HEK293 (cell line): ENCODE measurements at regions not wholly inside any gene's neighbourhood (a gene's known extent, or its start where the extent isn't known, plus 50 kb on each side); places are given as distances from the start of the nearest gene placed in this dataset.

ENCODE experiments used
- CTCF ChIA-PET: fragments of 350-600 bp; formaldehyde crosslinking; extraction: SDS; loops from one replicate; lab custom pipeline; 2021; ENCODE audit warnings: antibody characterized with exemption; lab: Yijun Ruan, JAX
- POLR2A ChIA-PET: fragments of 300-600 bp; formaldehyde crosslinking; extraction: SDS; loops from one replicate; lab custom pipeline; 2020; ENCODE audit warnings: antibody characterized with exemption, inconsistent platforms; lab: Yijun Ruan, JAX
- H3K27ac ChIP-seq: fragments of 200-500 bp; sonication (Bioruptor generic); 2 replicates; pipeline ENCODE4 v1.5.1; 2014; ENCODE audit warnings: low read depth, low read length, control low read depth, inconsistent platforms; ENCODE audit errors: extremely low read depth
- H3K36me3 ChIP-seq, 2 experiments: fragments of 200-500 bp in 1 of 2; sonication (Bioruptor generic) in 1 of 2; 1 replicate in 1 of 2; 2 replicates in 1 of 2; pipeline ENCODE4 v1.5.1; 2014 to 2017; ENCODE audit warnings: inconsistent platforms in 2 of 2, low read length in 2 of 2; ENCODE audit not compliant: control insufficient read depth in 2 of 2, insufficient read depth in 1 of 2
- H3K4me1 ChIP-seq: fragments of 200-500 bp; sonication (Bioruptor generic); 2 replicates; pipeline ENCODE4 v1.5.1; 2014; ENCODE audit warnings: mild to moderate bottlenecking, low read length, inconsistent platforms; ENCODE audit not compliant: control insufficient read depth, insufficient read depth
- H3K4me3 ChIP-seq: 2 replicates; pipeline ENCODE4 v1.5.1; 2011; ENCODE audit warnings: low read depth, mild to moderate bottlenecking, control low read depth, low read length, moderate library complexity
- H3K9me3 ChIP-seq: fragments of 200-500 bp; sonication (Bioruptor generic); 2 replicates; pipeline ENCODE4 v1.5.1; 2014; ENCODE audit warnings: low read depth, low read length, inconsistent platforms; ENCODE audit not compliant: control insufficient read depth, insufficient read depth
- BCL11B ChIP-seq: fragments of 450-650 bp; formaldehyde crosslinking; IDR thresholded peaks from 2 replicates; pipeline ENCODE4 v1.5.1; 2016; ENCODE audit warnings: low read depth, missing biosample characterization, missing genetic modification characterization
- KLF1 ChIP-seq: fragments of 450-650 bp; formaldehyde crosslinking; IDR thresholded peaks from 2 replicates; pipeline ENCODE4 v1.5.1; 2016; ENCODE audit warnings: missing biosample characterization, missing genetic modification characterization
- MEIS1 ChIP-seq: sonication (generic); formaldehyde crosslinking; IDR thresholded peaks from 2 replicates; pipeline ENCODE4 v1.8.1; 2022; ENCODE audit warnings: missing genetic modification reagents, mild to moderate bottlenecking, borderline replicate concordance
- RBAK ChIP-seq: fragments of 450-650 bp; formaldehyde crosslinking; IDR thresholded peaks from 2 replicates; pipeline ENCODE4 v1.5.1; 2016; ENCODE audit warnings: missing biosample characterization, missing genetic modification characterization
- SP3 ChIP-seq: fragments of 450-650 bp; formaldehyde crosslinking; IDR thresholded peaks from 2 replicates; pipeline ENCODE4 v1.5.1; 2016; ENCODE audit warnings: missing biosample characterization, missing genetic modification characterization
- TRIM28 ChIP-seq: IDR thresholded peaks from 2 replicates; pipeline ENCODE4 v1.6.1; 2011; ENCODE audit warnings: low read length, control low read depth, borderline replicate concordance
- YY1 ChIP-seq: fragments of 450-650 bp; formaldehyde crosslinking; IDR thresholded peaks from 2 replicates; pipeline ENCODE4 v1.5.1; 2018; ENCODE audit warnings: missing biosample characterization, missing genetic modification characterization
- ZBTB20 ChIP-seq: fragments of 450-650 bp; formaldehyde crosslinking; IDR thresholded peaks from 2 replicates; pipeline ENCODE4 v1.5.1; 2016; ENCODE audit warnings: missing biosample characterization, missing genetic modification characterization
- ZEB2 ChIP-seq: fragments of 450-650 bp; formaldehyde crosslinking; IDR thresholded peaks from 2 replicates; pipeline ENCODE4 v1.5.1; 2016; ENCODE audit warnings: missing biosample characterization, missing genetic modification characterization
- ZNF10 ChIP-seq: fragments of 450-650 bp; formaldehyde crosslinking; IDR thresholded peaks from 2 replicates; pipeline ENCODE4 v1.5.1; 2017; ENCODE audit warnings: missing biosample characterization, missing genetic modification characterization
- ZNF223 ChIP-seq: fragments of 450-650 bp; formaldehyde crosslinking; IDR thresholded peaks from 2 replicates; pipeline ENCODE4 v1.5.1; 2016; ENCODE audit warnings: missing biosample characterization, missing genetic modification characterization
- ZNF23 ChIP-seq: fragments of 450-650 bp; formaldehyde crosslinking; IDR thresholded peaks from 2 replicates; pipeline ENCODE4 v1.5.1; 2016; ENCODE audit warnings: missing biosample characterization, missing genetic modification characterization, borderline replicate concordance
- ZNF248 ChIP-seq: fragments of 450-650 bp; formaldehyde crosslinking; IDR thresholded peaks from 2 replicates; pipeline ENCODE4 v1.5.1; 2017; ENCODE audit warnings: missing biosample characterization, missing genetic modification characterization
- ZNF510 ChIP-seq: fragments of 450-650 bp; formaldehyde crosslinking; IDR thresholded peaks from 2 replicates; pipeline ENCODE4 v1.5.1; 2018; ENCODE audit warnings: mild to moderate bottlenecking, missing genetic modification characterization, missing biosample characterization; ENCODE audit not compliant: insufficient replicate concordance
- ZNF548 ChIP-seq: fragments of 450-650 bp; formaldehyde crosslinking; IDR thresholded peaks from 2 replicates; pipeline ENCODE4 v1.5.1; 2016; ENCODE audit warnings: missing biosample characterization, missing genetic modification characterization
- ZNF660 ChIP-seq: fragments of 450-650 bp; IDR thresholded peaks from 2 replicates; pipeline ENCODE4 v1.5.1; 2018; ENCODE audit warnings: missing biosample characterization, mild to moderate bottlenecking, missing genetic modification characterization
- ZNF707 ChIP-seq: fragments of 450-650 bp; formaldehyde crosslinking; IDR thresholded peaks from 2 replicates; pipeline ENCODE4 v1.5.1; 2016; ENCODE audit warnings: missing biosample characterization, missing genetic modification characterization
- ZNF785 ChIP-seq: fragments of 450-650 bp; formaldehyde crosslinking; IDR thresholded peaks from 2 replicates; pipeline ENCODE4 v1.5.1; 2016; ENCODE audit warnings: missing biosample characterization, missing genetic modification characterization
- ZSCAN23 ChIP-seq: fragments of 450-650 bp; formaldehyde crosslinking; IDR thresholded peaks from 2 replicates; pipeline ENCODE4 v1.5.1; 2016; ENCODE audit warnings: missing biosample characterization, missing genetic modification characterization
- ZXDB ChIP-seq: fragments of 450-650 bp; formaldehyde crosslinking; IDR thresholded peaks from 2 replicates; pipeline ENCODE4 v1.5.1; 2016; ENCODE audit warnings: missing biosample characterization, missing genetic modification characterization
- TF ChIP-seq, protein P1 (sequence below): fragments of 450-650 bp; formaldehyde crosslinking; IDR thresholded peaks from 2 replicates; pipeline ENCODE4 v1.5.1; 2016; ENCODE audit warnings: missing biosample characterization, missing genetic modification characterization
- TF ChIP-seq, protein P2 (sequence below): fragments of 450-650 bp; formaldehyde crosslinking; IDR thresholded peaks from 2 replicates; pipeline ENCODE4 v1.5.1; 2016; ENCODE audit warnings: missing biosample characterization, missing genetic modification characterization
- TF ChIP-seq, protein P3 (sequence below): fragments of 450-650 bp; formaldehyde crosslinking; IDR thresholded peaks from 2 replicates; pipeline ENCODE4 v1.5.1; 2016; ENCODE audit warnings: missing biosample characterization, missing genetic modification characterization
- TF ChIP-seq, protein P4 (sequence below): fragments of 450-650 bp; formaldehyde crosslinking; IDR thresholded peaks from 2 replicates; pipeline ENCODE4 v1.5.1; 2016; ENCODE audit warnings: missing biosample characterization, missing genetic modification characterization

DNA sequence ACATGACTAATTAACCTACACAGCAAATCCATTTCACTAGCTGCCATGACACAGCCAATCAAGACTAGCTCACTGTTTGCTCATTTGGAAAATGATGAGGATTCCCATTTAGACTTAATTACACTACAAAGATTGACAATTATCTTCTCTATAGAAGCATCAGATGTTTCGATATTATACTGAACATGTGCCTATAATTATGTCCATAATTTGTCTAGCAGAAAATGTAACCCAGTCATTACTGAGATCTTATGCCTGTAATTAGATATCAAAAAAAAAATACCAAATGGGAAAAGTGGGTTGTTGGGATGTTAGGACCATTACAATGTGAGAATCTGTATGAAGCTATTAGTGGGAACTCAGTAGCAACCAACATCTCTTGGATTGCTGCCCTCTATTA lies 344.2 kb upstream of the MCTP2 start:
- ChIA-PET CTCF (interaction anchor here (0.6 kb wide), 1 partner anchor 36 kb away, joined by 4 read pairs; no protein-coding TSS in a partner anchor), POLR2A (no interaction called here)
- Histone ChIP-seq H3K9me3 (no peaks in the 10 kb centered on the region), H3K4me1 (peaks cover 9% of the 10 kb centered on the region; the same call in 1 of the 2 replicates), H3K36me3 (no peaks in the 10 kb centered on the region), H3K4me3 (no peak overlapping the region), H3K27ac (no peak overlapping the region)
- TF ChIP-seq ZNF223 (tag by site-specific recombination), result no peak
- no peak for TF ChIP-seq ZNF510 (tag by site-specific recombination)
- TF ChIP-seq TRIM28, result no peak
- TF ChIP-seq ZNF707 (tag by site-specific recombination), result no peak
- TF ChIP-seq ZNF785 (tag by site-specific recombination), result no peak
- TF ChIP-seq MEIS1 (CRISPR knock-in tag), result no peak
- TF ChIP-seq ZNF10 (tag by site-specific recombination), result no peak

DNA sequence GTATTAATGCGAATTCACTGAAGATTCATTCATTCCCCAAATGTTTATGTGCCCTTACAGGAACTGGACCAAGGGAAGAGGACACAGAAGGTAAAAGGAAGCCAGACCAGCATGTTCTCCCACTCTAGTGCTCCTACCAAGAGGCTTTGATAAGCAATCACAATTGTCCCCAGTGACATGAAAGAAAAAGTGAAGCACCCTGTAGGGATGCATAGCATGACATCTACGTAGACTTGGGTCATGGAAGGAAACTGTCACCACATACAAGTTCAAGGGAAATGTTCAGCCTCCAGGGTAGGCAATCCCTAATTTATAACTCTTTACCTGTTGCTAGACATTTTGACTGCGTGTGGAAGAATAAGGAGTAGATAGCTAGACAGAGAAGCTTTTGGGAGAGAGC lies 348.6 kb upstream of the MCTP2 start:
- ChIA-PET CTCF (no interaction called here), POLR2A (no interaction called here)
- no peaks in the 10 kb centered on the region for H3K9me3 ChIP-seq
- no peak overlapping the region for H3K27ac ChIP-seq
- no peaks in the 10 kb centered on the region for H3K36me3 ChIP-seq
- no peak overlapping the region for H3K4me3 ChIP-seq
- no peak for TF ChIP-seq RBAK
- no peak for TF ChIP-seq ZBTB20 (tag by site-specific recombination)
- TF ChIP-seq SP3 (tag by site-specific recombination), result no peak
- no peak for TF ChIP-seq KLF1
- no peak for TF ChIP-seq ZXDB (tag by site-specific recombination)
- no peak for TF ChIP-seq YY1 (tag by site-specific recombination)
- no peak for TF ChIP-seq ZNF248 (tag by site-specific recombination)
- TF ChIP-seq, protein P1, sequence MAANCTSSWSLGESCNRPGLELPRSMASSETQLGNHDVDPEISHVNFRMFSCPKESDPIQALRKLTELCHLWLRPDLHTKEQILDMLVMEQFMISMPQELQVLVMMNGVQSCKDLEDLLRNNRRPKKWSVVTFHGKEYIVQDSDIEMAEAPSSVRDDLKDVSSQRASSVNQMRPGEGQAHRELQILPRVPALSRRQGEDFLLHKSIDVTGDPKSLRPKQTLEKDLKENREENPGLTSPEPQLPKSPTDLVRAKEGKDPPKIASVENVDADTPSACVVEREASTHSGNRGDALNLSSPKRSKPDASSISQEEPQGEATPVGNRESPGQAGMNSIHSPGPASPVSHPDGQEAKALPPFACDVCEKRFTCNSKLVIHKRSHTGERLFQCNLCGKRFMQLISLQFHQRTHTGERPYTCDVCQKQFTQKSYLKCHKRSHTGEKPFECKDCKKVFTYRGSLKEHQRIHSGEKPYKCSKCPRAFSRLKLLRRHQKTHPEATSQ, result no peak
- no peak for TF ChIP-seq ZSCAN23 (tag by site-specific recombination)
- TF ChIP-seq ZEB2 (tag by site-specific recombination), result no peak
- TF ChIP-seq BCL11B, result no peak
- TF ChIP-seq ZNF660 (tag by site-specific recombination), result no peak
- TF ChIP-seq, protein P2, sequence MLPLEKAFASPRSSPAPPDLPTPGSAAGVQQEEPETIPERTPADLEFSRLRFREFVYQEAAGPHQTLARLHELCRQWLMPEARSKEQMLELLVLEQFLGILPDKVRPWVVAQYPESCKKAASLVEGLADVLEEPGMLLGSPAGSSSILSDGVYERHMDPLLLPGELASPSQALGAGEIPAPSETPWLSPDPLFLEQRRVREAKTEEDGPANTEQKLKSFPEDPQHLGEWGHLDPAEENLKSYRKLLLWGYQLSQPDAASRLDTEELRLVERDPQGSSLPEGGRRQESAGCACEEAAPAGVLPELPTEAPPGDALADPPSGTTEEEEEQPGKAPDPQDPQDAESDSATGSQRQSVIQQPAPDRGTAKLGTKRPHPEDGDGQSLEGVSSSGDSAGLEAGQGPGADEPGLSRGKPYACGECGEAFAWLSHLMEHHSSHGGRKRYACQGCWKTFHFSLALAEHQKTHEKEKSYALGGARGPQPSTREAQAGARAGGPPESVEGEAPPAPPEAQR (tag by site-specific recombination), result no peak
- H3K4me1 ChIP-seq, result peaks cover 9% of the 10 kb centered on the region; the same call in 1 of the 2 replicates

DNA sequence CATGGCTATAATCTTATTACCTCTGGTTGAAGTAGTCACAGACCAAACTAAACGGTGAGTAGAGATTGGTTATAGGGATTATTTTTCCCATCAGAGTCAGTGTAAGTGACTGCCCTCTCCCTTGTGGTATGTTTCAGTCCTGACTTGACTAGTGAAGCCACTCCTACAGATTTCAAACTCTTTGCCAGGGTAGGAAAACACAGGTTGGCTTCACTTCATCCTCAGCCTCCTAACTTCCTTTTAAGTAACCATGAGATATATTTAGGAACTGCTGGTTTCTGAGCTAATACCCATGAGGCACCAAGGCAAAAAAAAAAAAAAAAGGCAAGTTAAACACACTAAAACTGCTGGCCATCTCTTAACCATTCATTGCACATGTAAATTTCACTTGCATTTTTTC lies 349.2 kb upstream of the MCTP2 start:
- no peaks in the 10 kb centered on the region for H3K36me3 ChIP-seq
- TF ChIP-seq, protein P3, sequence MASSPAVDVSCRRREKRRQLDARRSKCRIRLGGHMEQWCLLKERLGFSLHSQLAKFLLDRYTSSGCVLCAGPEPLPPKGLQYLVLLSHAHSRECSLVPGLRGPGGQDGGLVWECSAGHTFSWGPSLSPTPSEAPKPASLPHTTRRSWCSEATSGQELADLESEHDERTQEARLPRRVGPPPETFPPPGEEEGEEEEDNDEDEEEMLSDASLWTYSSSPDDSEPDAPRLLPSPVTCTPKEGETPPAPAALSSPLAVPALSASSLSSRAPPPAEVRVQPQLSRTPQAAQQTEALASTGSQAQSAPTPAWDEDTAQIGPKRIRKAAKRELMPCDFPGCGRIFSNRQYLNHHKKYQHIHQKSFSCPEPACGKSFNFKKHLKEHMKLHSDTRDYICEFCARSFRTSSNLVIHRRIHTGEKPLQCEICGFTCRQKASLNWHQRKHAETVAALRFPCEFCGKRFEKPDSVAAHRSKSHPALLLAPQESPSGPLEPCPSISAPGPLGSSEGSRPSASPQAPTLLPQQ (tag by site-specific recombination), result no peak
- TF ChIP-seq, protein P4, sequence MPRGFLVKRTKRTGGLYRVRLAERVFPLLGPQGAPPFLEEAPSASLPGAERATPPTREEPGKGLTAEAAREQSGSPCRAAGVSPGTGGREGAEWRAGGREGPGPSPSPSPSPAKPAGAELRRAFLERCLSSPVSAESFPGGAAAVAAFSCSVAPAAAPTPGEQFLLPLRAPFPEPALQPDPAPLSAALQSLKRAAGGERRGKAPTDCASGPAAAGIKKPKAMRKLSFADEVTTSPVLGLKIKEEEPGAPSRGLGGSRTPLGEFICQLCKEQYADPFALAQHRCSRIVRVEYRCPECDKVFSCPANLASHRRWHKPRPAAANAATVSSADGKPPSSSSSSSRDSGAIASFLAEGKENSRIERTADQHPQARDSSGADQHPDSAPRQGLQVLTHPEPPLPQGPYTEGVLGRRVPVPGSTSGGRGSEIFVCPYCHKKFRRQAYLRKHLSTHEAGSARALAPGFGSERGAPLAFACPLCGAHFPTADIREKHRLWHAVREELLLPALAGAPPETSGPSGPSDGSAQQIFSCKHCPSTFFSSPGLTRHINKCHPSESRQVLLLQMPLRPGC, result no peak
- TF ChIP-seq ZNF548 (tag by site-specific recombination) (no peak), ZNF23 (tag by site-specific recombination) (no peak)
- TF ChIP-seq, all 188 proteins: peak for 0
- Histone ChIP-seq H3K4me1 (peaks cover 9% of the 10 kb centered on the region; the same call in 1 of the 2 replicates), H3K27ac (no peak overlapping the region), H3K4me3 (no peak overlapping the region), H3K9me3 (no peaks in the 10 kb centered on the region)
- CTCF ChIA-PET, result no interaction called here
- POLR2A ChIA-PET, result no interaction called here
